ENCODE measurements at regions not wholly inside any gene's neighbourhood (a gene's known extent, or its start where the extent isn't known, plus 50 kb on each side); places are given as distances from the start of the nearest gene placed in this dataset.
"Not testable (repeated sequence)": the region's sequence is repeated elsewhere in the genome, so short reads cannot be mapped to it uniquely, and the experiment has no call there.

DNA sequence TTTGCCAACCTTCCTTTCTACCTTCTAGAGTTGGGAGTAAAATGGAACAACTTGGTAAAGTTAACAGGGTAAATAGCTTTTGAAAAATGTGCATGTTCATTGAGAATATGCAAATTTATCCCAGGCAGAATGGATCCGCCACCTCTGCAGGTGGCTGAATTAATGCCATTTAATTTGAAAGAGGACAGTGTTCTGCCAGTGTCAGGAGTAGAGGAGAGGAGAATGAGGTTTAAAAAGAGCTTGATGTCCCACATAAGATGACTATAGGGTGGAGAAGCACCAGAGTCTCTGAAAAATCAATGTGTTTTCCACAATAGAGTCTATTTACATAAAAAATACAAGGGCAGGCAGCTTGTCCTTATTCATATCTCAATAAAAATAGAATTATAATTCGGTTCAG lies 1804.3 kb upstream of the PCDH10 start:
- DNase-seq (ENCODE audit: low spot score), result no peak
- intact Hi-C loops (cut with DNase I), result no loop called here

GRCh38 chr4:131347816-131348215 lies 1801.3 kb upstream of the PCDH10 start:
- intact Hi-C loops (cut with DNase I), result no loop called here
- DNase-seq (ENCODE audit: low spot score), result no peak

DNA sequence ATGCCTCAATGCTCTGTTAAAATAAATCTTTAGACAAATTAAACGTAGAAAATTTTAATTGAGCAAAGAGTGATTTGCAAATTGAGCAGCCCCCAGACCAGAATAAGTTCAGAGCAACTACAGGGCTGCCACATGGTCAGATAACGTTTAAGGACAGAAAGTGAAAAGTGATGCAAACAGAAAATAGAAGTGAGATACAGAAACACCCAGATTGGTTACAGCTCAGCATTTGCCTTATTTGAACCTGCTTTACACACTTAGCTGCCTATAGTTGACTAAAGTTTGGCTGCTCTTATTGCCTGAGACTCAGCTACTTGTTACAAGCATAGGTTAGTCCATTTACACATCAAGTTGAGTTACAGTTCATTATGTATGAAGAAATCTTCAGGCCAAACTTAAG lies 1800.8 kb upstream of the PCDH10 start:
- intact Hi-C loops (cut with DNase I), result no loop called here
- DNase-seq (ENCODE audit: low spot score), result no peak

- intact Hi-C loops (cut with DNase I), result not testable (repeated sequence)
Measured at GRCh38 chr4:131352371-131352770, 1796.7 kb upstream of the PCDH10 start.

DNA sequence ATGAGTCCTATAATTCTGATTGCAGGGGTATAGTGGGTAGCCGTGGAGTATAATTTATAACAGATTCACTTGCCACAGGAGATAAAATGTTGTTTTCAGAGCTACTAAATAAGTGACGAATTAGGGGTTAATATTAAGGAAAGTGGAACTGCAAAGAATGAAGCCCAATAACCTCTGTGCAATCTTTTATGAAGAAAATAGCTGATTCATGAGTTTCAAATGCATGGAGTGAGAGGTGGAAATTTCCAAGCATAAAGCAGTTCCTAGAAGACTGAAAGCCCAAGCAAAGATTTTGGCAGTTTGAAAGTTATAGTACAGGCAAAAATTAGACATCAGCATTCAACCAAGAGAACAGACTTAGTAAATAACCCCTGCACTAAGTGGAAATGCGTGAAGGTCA lies 1782.4 kb upstream of the PCDH10 start:
- intact Hi-C loops (cut with DNase I), result no loop called here
- no peak for DNase-seq (ENCODE audit: low spot score)

More at GRCh38 chr4:131352371-131352770, 1796.7 kb upstream of the PCDH10 start:
- DNase-seq (ENCODE audit: low spot score), result not testable (repeated sequence)

DNA sequence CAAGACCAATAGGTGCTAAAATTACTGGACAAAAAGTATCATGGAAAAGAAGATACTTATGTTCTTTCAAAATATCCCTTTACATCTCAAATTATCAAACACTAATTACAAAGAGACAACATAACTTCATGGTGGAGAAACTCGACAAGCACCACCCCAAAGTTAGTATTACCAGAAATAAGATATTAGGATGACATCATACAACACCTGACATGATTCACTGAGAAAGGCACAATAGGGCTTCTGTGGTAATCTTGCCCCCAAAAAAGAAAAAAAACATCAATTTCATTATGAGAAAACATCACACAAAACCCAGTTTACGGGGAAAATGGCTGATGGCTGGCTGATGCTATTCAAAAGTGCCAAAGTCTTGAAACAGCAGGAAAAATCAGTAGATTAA lies 1781.7 kb upstream of the PCDH10 start:
- intact Hi-C loops (cut with DNase I), result no loop called here

DNA sequence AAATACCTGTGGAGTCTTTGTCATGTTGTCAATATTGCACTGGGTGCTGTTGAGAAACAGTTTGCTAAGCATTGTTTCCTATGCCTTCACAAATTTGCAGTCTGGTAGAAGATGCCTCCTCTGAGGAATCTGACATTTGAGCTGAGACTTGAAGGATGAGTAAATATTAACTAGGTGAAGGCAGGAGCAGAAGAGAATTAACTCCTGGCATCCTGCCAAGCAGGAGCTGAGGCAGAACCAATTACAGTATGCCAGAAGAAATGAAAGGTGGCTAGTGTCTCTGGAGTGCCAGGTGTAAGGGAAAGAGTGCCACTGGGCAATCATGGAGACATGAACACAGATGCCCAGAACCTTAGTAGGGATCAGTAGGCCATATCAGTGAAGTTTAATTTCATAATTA lies 1778.2 kb upstream of the PCDH10 start:
- intact Hi-C loops (cut with DNase I), result no loop called here
- no peak for DNase-seq (ENCODE audit: low spot score)

More for the DNA sequence above, 1781.7 kb upstream of the PCDH10 start:
- no peak for DNase-seq (ENCODE audit: low spot score)

GRCh38 chr4:131381055-131381454 lies 1768.0 kb upstream of the PCDH10 start:
- intact Hi-C loops (cut with DNase I), result no loop called here
- no peak for DNase-seq (ENCODE audit: low spot score)

DNA sequence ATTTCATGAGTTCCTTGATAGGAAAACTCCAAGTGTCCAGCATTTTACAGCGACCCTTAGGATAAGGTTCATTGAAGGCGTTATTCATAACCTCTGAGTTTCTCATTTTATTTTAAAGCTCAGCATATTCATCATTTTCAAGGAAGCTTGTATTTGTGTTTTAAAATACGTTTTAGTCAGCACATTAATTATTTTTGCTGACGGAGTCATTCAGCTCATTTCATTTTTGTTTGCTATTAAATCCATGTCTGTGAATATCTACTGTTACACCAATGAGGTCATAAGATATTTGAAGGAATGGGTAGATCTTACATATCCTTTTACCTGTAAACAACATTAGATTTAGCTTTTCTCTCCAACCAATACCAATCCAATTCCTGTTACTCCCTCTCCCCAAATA lies 1766.3 kb upstream of the PCDH10 start:
- DNase-seq (ENCODE audit: low spot score), result no peak
- intact Hi-C loops (cut with DNase I), result no loop called here

DNA sequence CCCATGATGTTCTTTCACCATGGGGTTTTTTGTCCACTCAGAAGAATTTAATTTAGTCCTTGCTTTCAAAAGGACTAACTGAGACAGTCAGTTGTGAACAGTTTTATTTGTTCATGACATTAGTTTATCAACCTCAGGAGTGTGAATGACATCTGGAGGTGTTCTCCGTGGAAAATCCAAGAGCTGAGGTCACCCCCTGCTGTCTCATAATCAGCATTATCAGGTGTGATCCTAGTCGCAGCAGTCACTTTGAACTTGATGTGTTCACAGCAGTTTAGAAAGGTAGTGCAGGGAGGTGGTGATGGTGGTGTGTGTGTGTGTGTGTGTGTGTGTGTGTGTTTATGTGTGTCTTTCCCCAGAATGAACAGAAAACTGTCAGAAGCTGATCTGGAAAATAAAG lies 1760.8 kb upstream of the PCDH10 start:
- DNase-seq (ENCODE audit: low spot score), result no peak
- intact Hi-C loops (cut with DNase I), result no loop called here

DNA sequence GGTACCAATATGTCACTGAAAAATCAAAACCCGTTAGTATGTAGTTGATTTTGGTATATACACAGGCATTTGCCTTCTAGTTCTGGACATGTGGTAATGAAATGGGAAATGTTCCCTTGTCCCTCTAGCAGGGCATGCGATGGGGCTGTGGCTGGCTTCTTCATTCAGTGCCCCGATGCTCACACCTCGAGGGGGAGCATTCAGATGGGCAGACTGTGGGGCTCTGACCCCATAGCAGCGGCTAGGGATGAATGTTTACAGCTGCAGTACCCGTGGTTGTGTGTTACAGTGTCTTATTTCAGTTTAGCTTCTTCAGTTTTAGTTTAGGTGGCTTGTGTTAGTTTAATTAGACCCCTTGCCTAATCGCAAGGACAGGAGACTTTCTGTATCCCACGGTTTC lies 1741.0 kb upstream of the PCDH10 start:
- intact Hi-C loops (cut with DNase I), result no loop called here
- no peak for DNase-seq (ENCODE audit: low spot score)

DNA sequence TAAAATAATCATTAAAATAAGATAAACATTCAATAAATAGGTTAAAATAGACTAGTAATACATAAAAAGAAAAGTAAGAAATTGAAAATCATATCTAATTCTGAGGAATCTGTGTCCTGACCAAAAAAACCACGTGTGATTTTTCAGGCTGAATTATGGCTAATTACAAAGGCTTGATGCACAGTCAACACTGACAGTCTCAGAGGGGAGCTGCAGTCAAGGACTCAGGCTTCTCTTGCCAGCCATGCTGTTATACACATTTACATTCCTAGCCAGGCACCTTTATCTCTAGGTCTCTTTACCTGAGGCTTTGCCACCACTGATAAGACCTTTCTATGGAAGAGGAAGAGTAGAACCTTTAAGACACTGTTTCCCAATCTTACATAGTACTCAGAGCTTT lies 1737.7 kb upstream of the PCDH10 start:
- no peak for DNase-seq (ENCODE audit: low spot score)
- intact Hi-C loops (cut with DNase I), result no loop called here

- intact Hi-C loops (cut with DNase I), result no loop called here
- no peak for DNase-seq (ENCODE audit: low spot score)
Measured at GRCh38 chr4:131419147-131419546, 1729.9 kb upstream of the PCDH10 start.

- intact Hi-C loops (cut with DNase I), result no loop called here
- DNase-seq (ENCODE audit: low spot score), result no peak
Measured at GRCh38 chr4:131426023-131426758, 1722.9 kb upstream of the PCDH10 start.

DNA sequence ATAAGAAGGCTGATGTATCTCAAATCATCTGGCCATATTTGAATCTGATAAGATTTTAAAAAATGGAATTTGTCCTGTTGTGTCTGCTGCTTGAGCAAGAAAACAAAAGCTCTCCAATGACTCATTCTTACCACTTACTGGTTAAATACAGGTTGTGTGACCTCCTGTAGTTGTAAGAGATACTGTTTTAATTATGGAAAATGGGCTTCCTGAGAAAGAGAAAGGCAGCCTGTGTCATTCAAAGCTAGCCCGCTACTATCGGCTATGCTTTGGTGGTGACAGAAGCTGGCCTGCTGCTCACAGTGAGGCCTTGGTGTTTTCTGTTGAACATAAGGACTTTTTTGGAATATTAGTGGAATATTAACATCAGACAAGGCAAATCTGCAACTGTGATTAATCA lies 1722.1 kb upstream of the PCDH10 start:
- DNase-seq (ENCODE audit: low spot score), result no peak
- intact Hi-C loops (cut with DNase I), result no loop called here

- no peak for DNase-seq (ENCODE audit: low spot score)
- intact Hi-C loops (cut with DNase I), result no loop called here
Measured at GRCh38 chr4:131430302-131430701, 1718.8 kb upstream of the PCDH10 start.

GRCh38 chr4:131441004-131441688 lies 1707.9 kb upstream of the PCDH10 start:
- intact Hi-C loops (cut with DNase I), result no loop called here

DNA sequence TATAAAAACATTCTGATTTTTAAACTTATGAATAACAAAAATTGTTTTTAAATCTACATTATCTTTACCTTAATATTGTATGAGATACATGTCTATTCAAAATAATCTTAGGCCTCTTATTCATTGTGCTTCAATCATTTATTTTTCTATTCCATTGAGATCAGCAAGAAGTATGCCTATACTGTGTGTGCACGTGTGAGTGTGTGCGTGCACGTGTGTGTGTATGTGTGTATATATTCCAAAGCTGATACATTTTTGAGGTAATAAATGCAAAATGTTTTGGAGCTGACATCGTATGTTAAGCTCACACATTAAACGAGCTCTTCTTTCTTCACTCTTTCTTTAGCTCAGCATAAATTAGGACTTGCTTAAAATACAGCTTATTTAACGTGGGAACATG lies 1701.2 kb upstream of the PCDH10 start:
- DNase-seq (ENCODE audit: low spot score), result no peak
- intact Hi-C loops (cut with DNase I), result no loop called here

More at GRCh38 chr4:131441004-131441688, 1707.9 kb upstream of the PCDH10 start:
- no peak for DNase-seq (ENCODE audit: low spot score)

GRCh38 chr4:131450572-131451209 lies 1698.4 kb upstream of the PCDH10 start:
- no peak for DNase-seq (ENCODE audit: low spot score)
- intact Hi-C loops (cut with DNase I), result no loop called here

DNA sequence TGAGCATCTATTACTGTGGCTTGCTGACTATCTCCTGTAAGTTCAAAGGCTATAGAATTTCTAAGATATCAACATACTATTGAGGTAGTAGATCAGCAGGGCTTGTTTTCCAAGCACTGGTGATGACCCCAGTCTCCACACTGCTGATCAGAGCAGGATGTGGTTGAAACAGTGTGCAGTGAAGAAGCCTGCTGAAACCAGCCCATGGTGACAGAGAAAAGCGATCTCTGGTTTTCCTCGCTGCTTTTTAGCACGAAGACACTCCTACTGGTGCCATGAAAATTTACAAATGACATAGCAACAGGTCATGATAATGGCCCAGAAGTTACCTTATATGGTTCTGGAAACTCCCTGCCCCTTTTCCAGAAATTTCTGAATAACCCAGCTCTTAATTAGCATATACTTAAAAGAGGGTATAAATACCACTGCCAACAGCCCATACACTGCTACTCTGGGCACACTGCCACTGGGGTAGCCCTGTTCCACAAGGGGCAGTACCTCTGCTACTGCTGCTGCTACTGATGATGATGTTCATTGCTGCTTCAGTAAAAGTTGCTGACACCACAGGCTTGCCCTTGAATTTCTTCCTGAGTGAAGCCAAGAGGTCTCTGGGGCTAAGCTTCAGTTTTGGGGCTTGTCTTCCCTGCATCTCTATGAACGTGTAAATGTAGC lies 1689.5 kb upstream of the PCDH10 start:
- intact Hi-C loops (cut with DNase I), result no loop called here
- DNase-seq (ENCODE audit: low spot score), result no peak
